NT2/D1 (cell line): ENCODE measurements at regions not wholly inside any gene's neighbourhood (a gene's known extent, or its start where the extent isn't known, plus 50 kb on each side); places are given as distances from the start of the nearest gene placed in this dataset.

ENCODE experiments used
- SUZ12 ChIP-seq: IDR thresholded peaks from 2 replicates; pipeline ENCODE4 v1.6.1; 2011; ENCODE audit not compliant: insufficient read length, insufficient read depth; ENCODE audit errors: extremely low read depth
- YY1 ChIP-seq: IDR thresholded peaks from 2 replicates; pipeline ENCODE4 v1.6.1; 2011; ENCODE audit not compliant: insufficient read length, insufficient read depth
- ZNF274 ChIP-seq: IDR thresholded peaks from 2 replicates; pipeline ENCODE4 v1.6.1; 2011; ENCODE audit warnings: mild to moderate bottlenecking, low read depth, low read length

DNA sequence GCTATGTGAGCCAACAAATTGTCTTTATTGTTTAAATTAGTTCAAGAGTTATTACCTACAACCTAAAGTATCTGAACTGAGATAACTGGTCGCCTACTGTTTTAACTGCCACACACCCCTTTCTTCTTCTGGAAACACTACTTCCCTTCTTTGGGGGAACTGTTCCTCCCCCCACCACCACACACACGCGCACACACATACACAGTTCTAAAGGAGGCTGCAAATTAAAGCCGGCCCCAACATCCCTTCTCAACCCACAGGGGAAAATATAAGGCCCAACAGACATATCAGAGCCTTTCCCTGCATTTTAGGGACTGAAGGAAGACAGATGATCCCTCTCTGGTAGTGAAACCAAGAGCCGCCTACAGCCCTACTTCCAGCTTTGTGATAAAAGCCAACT lies 348.0 kb upstream of the JARID2 start:
- no peak for TF ChIP-seq SUZ12
- no peak for TF ChIP-seq YY1
- no peak for TF ChIP-seq ZNF274
